ENCODE measurements at regions not wholly inside any gene's neighbourhood (a gene's known extent, or its start where the extent isn't known, plus 50 kb on each side); places are given as distances from the start of the nearest gene placed in this dataset.

DNA sequence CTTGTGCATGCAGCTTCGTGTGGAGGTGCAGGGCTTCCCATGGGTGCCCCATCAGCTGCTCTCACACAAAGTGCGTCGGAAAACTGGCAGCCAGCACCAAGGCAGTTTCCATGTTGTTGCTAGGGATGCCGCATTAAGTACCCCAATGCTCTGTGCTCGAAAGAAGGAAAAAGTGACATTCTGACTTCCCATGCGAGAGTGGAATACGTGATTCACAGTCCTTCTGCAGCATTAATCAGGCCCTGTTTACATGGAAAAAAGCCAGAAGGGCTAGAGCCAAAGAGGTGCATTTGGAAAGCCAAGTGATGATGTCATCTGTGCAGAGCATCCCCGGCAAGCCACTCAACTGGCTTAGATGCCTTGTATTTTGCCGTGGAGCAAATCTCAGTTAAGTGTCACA is 258.3 kb downstream of the GATA3 start (continued):
- TF ChIP-seq, protein P1, sequence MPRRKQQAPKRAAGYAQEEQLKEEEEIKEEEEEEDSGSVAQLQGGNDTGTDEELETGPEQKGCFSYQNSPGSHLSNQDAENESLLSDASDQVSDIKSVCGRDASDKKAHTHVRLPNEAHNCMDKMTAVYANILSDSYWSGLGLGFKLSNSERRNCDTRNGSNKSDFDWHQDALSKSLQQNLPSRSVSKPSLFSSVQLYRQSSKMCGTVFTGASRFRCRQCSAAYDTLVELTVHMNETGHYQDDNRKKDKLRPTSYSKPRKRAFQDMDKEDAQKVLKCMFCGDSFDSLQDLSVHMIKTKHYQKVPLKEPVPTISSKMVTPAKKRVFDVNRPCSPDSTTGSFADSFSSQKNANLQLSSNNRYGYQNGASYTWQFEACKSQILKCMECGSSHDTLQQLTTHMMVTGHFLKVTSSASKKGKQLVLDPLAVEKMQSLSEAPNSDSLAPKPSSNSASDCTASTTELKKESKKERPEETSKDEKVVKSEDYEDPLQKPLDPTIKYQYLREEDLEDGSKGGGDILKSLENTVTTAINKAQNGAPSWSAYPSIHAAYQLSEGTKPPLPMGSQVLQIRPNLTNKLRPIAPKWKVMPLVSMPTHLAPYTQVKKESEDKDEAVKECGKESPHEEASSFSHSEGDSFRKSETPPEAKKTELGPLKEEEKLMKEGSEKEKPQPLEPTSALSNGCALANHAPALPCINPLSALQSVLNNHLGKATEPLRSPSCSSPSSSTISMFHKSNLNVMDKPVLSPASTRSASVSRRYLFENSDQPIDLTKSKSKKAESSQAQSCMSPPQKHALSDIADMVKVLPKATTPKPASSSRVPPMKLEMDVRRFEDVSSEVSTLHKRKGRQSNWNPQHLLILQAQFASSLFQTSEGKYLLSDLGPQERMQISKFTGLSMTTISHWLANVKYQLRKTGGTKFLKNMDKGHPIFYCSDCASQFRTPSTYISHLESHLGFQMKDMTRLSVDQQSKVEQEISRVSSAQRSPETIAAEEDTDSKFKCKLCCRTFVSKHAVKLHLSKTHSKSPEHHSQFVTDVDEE (CRISPR knock-in tag; IDR thresholded peaks at IDR 0.05): no peak
- TF ChIP-seq OSR1 (CRISPR knock-in tag; IDR thresholded peaks at IDR 0.05): no peak
- TF ChIP-seq, protein P2, sequence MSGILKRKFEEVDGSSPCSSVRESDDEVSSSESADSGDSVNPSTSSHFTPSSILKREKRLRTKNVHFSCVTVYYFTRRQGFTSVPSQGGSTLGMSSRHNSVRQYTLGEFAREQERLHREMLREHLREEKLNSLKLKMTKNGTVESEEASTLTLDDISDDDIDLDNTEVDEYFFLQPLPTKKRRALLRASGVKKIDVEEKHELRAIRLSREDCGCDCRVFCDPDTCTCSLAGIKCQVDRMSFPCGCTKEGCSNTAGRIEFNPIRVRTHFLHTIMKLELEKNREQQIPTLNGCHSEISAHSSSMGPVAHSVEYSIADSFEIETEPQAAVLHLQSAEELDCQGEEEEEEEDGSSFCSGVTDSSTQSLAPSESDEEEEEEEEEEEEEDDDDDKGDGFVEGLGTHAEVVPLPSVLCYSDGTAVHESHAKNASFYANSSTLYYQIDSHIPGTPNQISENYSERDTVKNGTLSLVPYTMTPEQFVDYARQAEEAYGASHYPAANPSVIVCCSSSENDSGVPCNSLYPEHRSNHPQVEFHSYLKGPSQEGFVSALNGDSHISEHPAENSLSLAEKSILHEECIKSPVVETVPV (CRISPR knock-in tag; IDR thresholded peaks at IDR 0.05): no peak
- TF ChIP-seq GLIS3 (CRISPR knock-in tag; IDR thresholded peaks at IDR 0.05): no peak
- no peak for TF ChIP-seq PPARA (CRISPR knock-in tag; IDR thresholded peaks at IDR 0.05; ENCODE audit: borderline replicate concordance)
- no peak for TF ChIP-seq ZC3H10 (CRISPR knock-in tag; IDR thresholded peaks at IDR 0.05)
- TF ChIP-seq ZNF70 (CRISPR knock-in tag; IDR thresholded peaks at IDR 0.05): no peak
- peak; percentile 59 for TF ChIP-seq ISL1 (CRISPR knock-in tag; IDR thresholded peaks at IDR 0.05)
- TF ChIP-seq ARNTL (CRISPR knock-in tag; IDR thresholded peaks at IDR 0.05; ENCODE audit: borderline replicate concordance, low read depth): no peak
- no peak for TF ChIP-seq CSDC2 (CRISPR knock-in tag; IDR thresholded peaks at IDR 0.05)

DNA sequence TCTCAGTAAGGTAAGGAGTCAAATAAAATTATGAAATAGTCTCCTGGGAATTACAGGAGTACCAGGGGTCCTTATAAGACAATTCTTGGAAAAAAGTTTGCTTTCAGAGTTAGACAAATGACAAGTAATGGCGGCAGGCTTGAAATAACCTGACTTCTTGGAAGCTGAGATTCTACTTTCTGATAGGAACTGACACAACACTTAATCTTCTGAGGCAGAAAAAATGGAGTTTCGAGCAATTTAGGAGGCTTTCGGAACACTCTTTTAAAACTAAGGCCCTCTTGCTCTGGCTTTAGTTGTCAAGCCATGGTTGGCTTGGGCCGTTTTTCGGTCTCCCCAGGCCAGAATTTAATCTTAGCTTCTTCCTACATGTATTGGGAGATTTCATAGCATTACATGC is 260.0 kb downstream of the GATA3 start:
- no peak for ATAC-seq

DNA sequence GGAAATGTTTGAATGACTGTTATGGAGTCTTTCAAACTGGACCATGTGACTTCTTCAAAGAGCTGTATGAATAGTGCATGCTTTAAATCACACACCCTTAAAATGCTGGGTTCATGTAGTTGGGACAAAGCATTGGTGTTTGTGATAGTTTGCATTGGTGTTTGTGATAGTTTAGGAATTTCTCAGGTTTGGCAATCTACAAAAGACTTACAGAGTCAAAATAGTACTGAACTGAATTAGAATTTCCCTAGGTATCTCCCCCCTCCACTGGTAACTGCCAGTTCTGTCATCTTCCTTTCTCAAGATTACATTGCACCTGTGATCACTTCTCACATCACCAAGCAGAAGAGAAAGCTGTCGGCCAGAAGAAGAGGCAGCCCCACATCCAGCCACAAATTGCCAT is 261.1 kb downstream of the GATA3 start:
- no peak for ATAC-seq
- TF ChIP-seq ZC3H10 (CRISPR knock-in tag; IDR thresholded peaks at IDR 0.05) (no peak), ESRRG (CRISPR knock-in tag; IDR thresholded peaks at IDR 0.05) (no peak), ZNF8 (CRISPR knock-in tag; IDR thresholded peaks at IDR 0.05) (no peak), RARB (CRISPR knock-in tag; IDR thresholded peaks at IDR 0.05) (no peak), ZFP30 (CRISPR knock-in tag; IDR thresholded peaks at IDR 0.05) (no peak), ZNF70 (CRISPR knock-in tag; IDR thresholded peaks at IDR 0.05) (no peak), ISL1 (CRISPR knock-in tag; IDR thresholded peaks at IDR 0.05) (no peak), CSDC2 (CRISPR knock-in tag; IDR thresholded peaks at IDR 0.05) (no peak), GLIS3 (CRISPR knock-in tag; IDR thresholded peaks at IDR 0.05) (no peak), TOX (CRISPR knock-in tag; IDR thresholded peaks at IDR 0.05; ENCODE audit: borderline replicate concordance) (no peak)
- TF ChIP-seq, protein P3, sequence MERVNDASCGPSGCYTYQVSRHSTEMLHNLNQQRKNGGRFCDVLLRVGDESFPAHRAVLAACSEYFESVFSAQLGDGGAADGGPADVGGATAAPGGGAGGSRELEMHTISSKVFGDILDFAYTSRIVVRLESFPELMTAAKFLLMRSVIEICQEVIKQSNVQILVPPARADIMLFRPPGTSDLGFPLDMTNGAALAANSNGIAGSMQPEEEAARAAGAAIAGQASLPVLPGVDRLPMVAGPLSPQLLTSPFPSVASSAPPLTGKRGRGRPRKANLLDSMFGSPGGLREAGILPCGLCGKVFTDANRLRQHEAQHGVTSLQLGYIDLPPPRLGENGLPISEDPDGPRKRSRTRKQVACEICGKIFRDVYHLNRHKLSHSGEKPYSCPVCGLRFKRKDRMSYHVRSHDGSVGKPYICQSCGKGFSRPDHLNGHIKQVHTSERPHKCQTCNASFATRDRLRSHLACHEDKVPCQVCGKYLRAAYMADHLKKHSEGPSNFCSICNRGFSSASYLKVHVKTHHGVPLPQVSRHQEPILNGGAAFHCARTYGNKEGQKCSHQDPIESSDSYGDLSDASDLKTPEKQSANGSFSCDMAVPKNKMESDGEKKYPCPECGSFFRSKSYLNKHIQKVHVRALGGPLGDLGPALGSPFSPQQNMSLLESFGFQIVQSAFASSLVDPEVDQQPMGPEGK (CRISPR knock-in tag; IDR thresholded peaks at IDR 0.05; ENCODE audit: borderline replicate concordance): no peak
- TF ChIP-seq, protein P4, sequence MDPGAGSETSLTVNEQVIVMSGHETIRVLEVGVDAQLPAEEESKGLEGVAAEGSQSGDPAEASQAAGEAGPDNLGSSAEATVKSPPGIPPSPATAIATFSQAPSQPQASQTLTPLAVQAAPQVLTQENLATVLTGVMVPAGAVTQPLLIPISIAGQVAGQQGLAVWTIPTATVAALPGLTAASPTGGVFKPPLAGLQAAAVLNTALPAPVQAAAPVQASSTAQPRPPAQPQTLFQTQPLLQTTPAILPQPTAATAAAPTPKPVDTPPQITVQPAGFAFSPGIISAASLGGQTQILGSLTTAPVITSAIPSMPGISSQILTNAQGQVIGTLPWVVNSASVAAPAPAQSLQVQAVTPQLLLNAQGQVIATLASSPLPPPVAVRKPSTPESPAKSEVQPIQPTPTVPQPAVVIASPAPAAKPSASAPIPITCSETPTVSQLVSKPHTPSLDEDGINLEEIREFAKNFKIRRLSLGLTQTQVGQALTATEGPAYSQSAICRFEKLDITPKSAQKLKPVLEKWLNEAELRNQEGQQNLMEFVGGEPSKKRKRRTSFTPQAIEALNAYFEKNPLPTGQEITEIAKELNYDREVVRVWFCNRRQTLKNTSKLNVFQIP (CRISPR knock-in tag; IDR thresholded peaks at IDR 0.05; ENCODE audit: borderline replicate concordance, low read depth): no peak
- TF ChIP-seq, protein P1 (CRISPR knock-in tag; IDR thresholded peaks at IDR 0.05): no peak
- TF ChIP-seq, protein P5, sequence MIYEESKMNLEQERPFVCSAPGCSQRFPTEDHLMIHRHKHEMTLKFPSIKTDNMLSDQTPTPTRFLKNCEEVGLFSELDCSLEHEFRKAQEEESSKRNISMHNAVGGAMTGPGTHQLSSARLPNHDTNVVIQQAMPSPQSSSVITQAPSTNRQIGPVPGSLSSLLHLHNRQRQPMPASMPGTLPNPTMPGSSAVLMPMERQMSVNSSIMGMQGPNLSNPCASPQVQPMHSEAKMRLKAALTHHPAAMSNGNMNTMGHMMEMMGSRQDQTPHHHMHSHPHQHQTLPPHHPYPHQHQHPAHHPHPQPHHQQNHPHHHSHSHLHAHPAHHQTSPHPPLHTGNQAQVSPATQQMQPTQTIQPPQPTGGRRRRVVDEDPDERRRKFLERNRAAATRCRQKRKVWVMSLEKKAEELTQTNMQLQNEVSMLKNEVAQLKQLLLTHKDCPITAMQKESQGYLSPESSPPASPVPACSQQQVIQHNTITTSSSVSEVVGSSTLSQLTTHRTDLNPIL (CRISPR knock-in tag; IDR thresholded peaks at IDR 0.05; ENCODE audit: low read depth): no peak

More for the DNA sequence above, 260.0 kb downstream of the GATA3 start:
- TF ChIP-seq ZNF70 (CRISPR knock-in tag; IDR thresholded peaks at IDR 0.05) (no peak), ZC3H10 (CRISPR knock-in tag; IDR thresholded peaks at IDR 0.05) (no peak), ESRRG (CRISPR knock-in tag; IDR thresholded peaks at IDR 0.05) (no peak), CSDC2 (CRISPR knock-in tag; IDR thresholded peaks at IDR 0.05) (no peak), TOX (CRISPR knock-in tag; IDR thresholded peaks at IDR 0.05; ENCODE audit: borderline replicate concordance) (no peak), RARB (CRISPR knock-in tag; IDR thresholded peaks at IDR 0.05) (no peak), ISL1 (CRISPR knock-in tag; IDR thresholded peaks at IDR 0.05) (no peak)
- TF ChIP-seq, protein P5 (CRISPR knock-in tag; IDR thresholded peaks at IDR 0.05; ENCODE audit: low read depth): no peak
- TF ChIP-seq, protein P4 (CRISPR knock-in tag; IDR thresholded peaks at IDR 0.05; ENCODE audit: borderline replicate concordance, low read depth): no peak
